Pancreas (tissue), 10 donors: ENCODE measurements at regions not wholly inside any gene's neighbourhood (a gene's known extent, or its start where the extent isn't known, plus 50 kb on each side); places are given as distances from the start of the nearest gene placed in this dataset.

Source experiments
- ATAC-seq, 4 donors: fragments of 200-7000 bp; cut with Tn5 transposase; one replicate each; pipeline versions ENCODE4 v1.8.0 to v1.9.1; 2020; ENCODE audit warnings: mild to moderate bottlenecking in 4 of 4, moderate library complexity in 4 of 4
- DNase-seq, 6 donors: peaks; one replicate each; pipeline ENCODE4 v3.0.0-alpha.2; 2020
- FAIRE-seq: peaks from 2 replicates; lab custom pipeline; 2012; peaks lifted over from hg19 to GRCh38; lab: Jason Lieb, UNC
- H3K27ac ChIP-seq, 4 donors: fragments of 200-600 bp; sonication (generic); 1 replicate in 3 of 4; 2 replicates in 1 of 4; pipeline versions ENCODE4 v1.5.0 to v1.8.0; 2020
- H3K27me3 ChIP-seq, 4 donors: fragments of 200-600 bp; one replicate each; pipeline ENCODE4 v1.8.0; 2021
- H3K36me3 ChIP-seq, 3 donors: fragments of 200-600 bp; sonication (generic) in 1 of 3; one replicate each; pipeline versions ENCODE4 v1.5.0 to v1.8.0; 2020 to 2021
- H3K4me1 ChIP-seq, 3 donors: fragments of 200-600 bp; one replicate each; pipeline ENCODE4 v1.8.0; 2021
- H3K4me3 ChIP-seq, 4 donors: fragments of 200-600 bp; sonication (generic) in 2 of 4; one replicate each; pipeline versions ENCODE4 v1.5.0 to v1.8.0; 2020 to 2021
- H3K9me3 ChIP-seq, 4 donors: fragments of 200-600 bp; one replicate each; pipeline ENCODE4 v1.8.0; 2021
- CTCF ChIP-seq, 4 donors: fragments of 200-600 bp; sonication (generic) in 3 of 4; IDR thresholded peaks; one replicate each; pipeline versions ENCODE4 v1.5.0 to v1.8.0; 2021; ENCODE audit warnings: antibody characterized with exemption in 4 of 4
- WGBS, 2 donors: extraction: QIAGEN DNeasy Blood & Tissue Kit; methylation state at CpG; one replicate each; pipeline ENCODE4 v1.1.7; 2013; 5-methylcytosine and 5-hydroxymethylcytosine counted together
- intact Hi-C, 3 donors: fragments of 100-400 bp; cut with DNase I; formaldehyde crosslinking; loops; one replicate each; pipeline versions ENCODE4 v1.11.1 to v1.14.2; 2022
- donor health status: healthy with polysubstance abuse.
- donor health status: DM: no; HTN: no; CAD: no; lungs with moderate emphysema.
- donor health status: DM: no; HTN: no; CAD: no.
- donor health status: control.
- donor health status: control.
- donor health status: Bipolar disorder and iron deficiency.
- donor health status: DM: yes; HTN: yes; CAD: no.
- donor health status: DM: no; HTN: no; CAD: no.
- donor health status: DM: no; HTN: no; CAD: no.
- donor health status: DM: yes; HTN: yes; CAD: no.

GRCh38 chr5:98458004-98458403 lies 315.5 kb upstream of the RGMB start:
- no peak for TF ChIP-seq CTCF (IDR thresholded peaks at IDR 0.05)
- DNase-seq: no peak
- no peak overlapping the region for H3K4me3 ChIP-seq
- intact Hi-C loops: no loop called here
- no peaks in the 10 kb centered on the region for H3K27me3 ChIP-seq
- no peaks in the 10 kb centered on the region for H3K4me1 ChIP-seq
- WGBS, 2 donors: 83 to 88% methylated on average over 2 of the region's 2 CpGs
- FAIRE-seq: no peak
- no peaks in the 10 kb centered on the region for H3K9me3 ChIP-seq
- ATAC-seq: no peak
- no peak overlapping the region for H3K27ac ChIP-seq
- no peaks in the 10 kb centered on the region for H3K36me3 ChIP-seq

- no peak for DNase-seq
- Histone ChIP-seq H3K4me1 (no peaks in the 10 kb centered on the region), H3K27ac (no peak overlapping the region), H3K9me3 (no peaks in the 10 kb centered on the region), H3K27me3 (no peaks in the 10 kb centered on the region), H3K4me3 (no peak overlapping the region), H3K36me3 (no peaks in the 10 kb centered on the region)
- intact Hi-C loops: no loop called here
- TF ChIP-seq CTCF (IDR thresholded peaks at IDR 0.05): no peak
- ATAC-seq: no peak
- no peak for FAIRE-seq
Observed at GRCh38 chr5:98458726-98459125, 314.7 kb upstream of the RGMB start.

GRCh38 chr5:98460536-98460935 lies 312.9 kb upstream of the RGMB start:
- 80 to 91% methylated on average over 1 of the region's 1 CpG for WGBS, 2 donors

GRCh38 chr5:98461485-98461884 lies 312.0 kb upstream of the RGMB start:
- no peak overlapping the region for H3K4me3 ChIP-seq
- intact Hi-C loops: no loop called here
- ATAC-seq: no peak
- WGBS, 2 donors: 68 to 76% methylated on average over 3 of the region's 3 CpGs
- H3K36me3 ChIP-seq: no peaks in the 10 kb centered on the region
- no peak for TF ChIP-seq CTCF (IDR thresholded peaks at IDR 0.05)
- H3K27me3 ChIP-seq: no peaks in the 10 kb centered on the region
- no peak overlapping the region for H3K27ac ChIP-seq
- no peak for DNase-seq
- H3K4me1 ChIP-seq: no peaks in the 10 kb centered on the region
- H3K9me3 ChIP-seq: no peaks in the 10 kb centered on the region
- no peak for FAIRE-seq

More at GRCh38 chr5:98460536-98460935, 312.9 kb upstream of the RGMB start:
- Histone ChIP-seq H3K36me3 (no peaks in the 10 kb centered on the region), H3K4me3 (no peak overlapping the region), H3K27ac (no peak overlapping the region), H3K4me1 (no peaks in the 10 kb centered on the region), H3K9me3 (no peaks in the 10 kb centered on the region), H3K27me3 (no peaks in the 10 kb centered on the region)
- no peak for TF ChIP-seq CTCF (IDR thresholded peaks at IDR 0.05)
- intact Hi-C loops: no loop called here
- DNase-seq: no peak
- FAIRE-seq: no peak
- ATAC-seq: no peak

GRCh38 chr5:98463222-98463621 lies 310.2 kb upstream of the RGMB start:
- Histone ChIP-seq H3K4me3 (no peak overlapping the region), H3K27ac (no peak overlapping the region), H3K9me3 (no peaks in the 10 kb centered on the region), H3K27me3 (no peaks in the 10 kb centered on the region), H3K36me3 (no peaks in the 10 kb centered on the region), H3K4me1 (no peaks in the 10 kb centered on the region)
- ATAC-seq (no peak), FAIRE-seq (no peak), DNase-seq (no peak)
- no peak for TF ChIP-seq CTCF (IDR thresholded peaks at IDR 0.05)
- intact Hi-C loops: no loop called here
- WGBS, 2 donors: 86 to 89% methylated on average over 4 of the region's 4 CpGs
